ENCODE measurements at regions not wholly inside any gene's neighbourhood (a gene's known extent, or its start where the extent isn't known, plus 50 kb on each side); places are given as distances from the start of the nearest gene placed in this dataset.
A peak's percentile ranks its signal among the peaks of the same experiment; 100 is the strongest.
"Not testable (repeated sequence)": the region's sequence is repeated elsewhere in the genome, so short reads cannot be mapped to it uniquely, and the experiment has no call there.

- no peak for DNase-seq
Measured at GRCh38 chr3:20316238-20316637, 130.2 kb upstream of the SGO1 start.

- DNase-seq, result no peak
Measured at GRCh38 chr3:20310629-20311028, 124.6 kb upstream of the SGO1 start.

GRCh38 chr3:20307383-20307782 is 121.4 kb upstream of the SGO1 start:
- DNase-seq, result peak; percentile 68

GRCh38 chr3:20305647-20306046 is 119.6 kb upstream of the SGO1 start:
- no peak for DNase-seq

- no peak for DNase-seq
Measured at GRCh38 chr3:20302766-20303165, 116.8 kb upstream of the SGO1 start.

- no peak for DNase-seq
Measured at GRCh38 chr3:20288050-20288449, 102.0 kb upstream of the SGO1 start.

- DNase-seq, result peak; percentile 51
Measured at GRCh38 chr3:20280257-20280656, 94.3 kb upstream of the SGO1 start.

- not testable (repeated sequence) for DNase-seq
Measured at GRCh38 chr3:20265977-20266376, 80.0 kb upstream of the SGO1 start.

GRCh38 chr3:20264900-20265567 is 79.0 kb upstream of the SGO1 start:
- DNase-seq, result no peak

- no peak for DNase-seq
Measured at GRCh38 chr3:20258371-20258770, 72.4 kb upstream of the SGO1 start.

- DNase-seq, result no peak
Measured at GRCh38 chr3:20256144-20256543, 70.1 kb upstream of the SGO1 start.

GRCh38 chr3:20254268-20255117 is 68.5 kb upstream of the SGO1 start:
- DNase-seq, result no peak

- no peak for DNase-seq
Measured at GRCh38 chr3:20250786-20251185, 64.8 kb upstream of the SGO1 start.

- no peak for DNase-seq
Measured at GRCh38 chr3:20250314-20250713, 64.3 kb upstream of the SGO1 start.

- no peak for DNase-seq
Measured at GRCh38 chr3:20246662-20247061, 60.7 kb upstream of the SGO1 start.

- peak; percentile 33 for DNase-seq
Measured at GRCh38 chr3:20245781-20246180, 59.8 kb upstream of the SGO1 start.

GRCh38 chr3:20240154-20240883 is 54.3 kb upstream of the SGO1 start:
- no peak for DNase-seq

- DNase-seq, result not testable (repeated sequence)
Measured at GRCh38 chr3:20238199-20238598, 52.2 kb upstream of the SGO1 start.

GRCh38 chr3:20236603-20237002 is 50.6 kb upstream of the SGO1 start:
- DNase-seq, result no peak
